HG02870 (cell line): ENCODE measurements at regions not wholly inside any gene's neighbourhood (a gene's known extent, or its start where the extent isn't known, plus 50 kb on each side); places are given as distances from the start of the nearest gene placed in this dataset.

ENCODE experiments used
- ATAC-seq: cut with Tn5 transposase; IDR thresholded peaks from one replicate; pipeline ENCODE4 v1.9.1; 2021; ENCODE audit warnings: mild to moderate bottlenecking, moderate library complexity; ENCODE audit not compliant: unreplicated experiment

- ATAC-seq, result no peak
Measured at GRCh38 chr1:69409731-69410456, 157.8 kb upstream of the LRRC7 start.

GRCh38 chr1:69410457-69410850, 157.3 kb upstream of the LRRC7 start:
- no peak for ATAC-seq

GRCh38 chr1:69410893-69411292, 156.8 kb upstream of the LRRC7 start:
- ATAC-seq, result no peak

GRCh38 chr1:69411617-69412016, 156.1 kb upstream of the LRRC7 start:
- ATAC-seq, result no peak

GRCh38 chr1:69413129-69413528, 154.6 kb upstream of the LRRC7 start:
- ATAC-seq, result no peak

GRCh38 chr1:69414574-69414973, 153.1 kb upstream of the LRRC7 start:
- ATAC-seq, result no peak

GRCh38 chr1:69421286-69421685, 146.4 kb upstream of the LRRC7 start:
- no peak for ATAC-seq

- ATAC-seq, result no peak
Measured at GRCh38 chr1:69425871-69426270, 141.9 kb upstream of the LRRC7 start.

GRCh38 chr1:69426401-69426800, 141.3 kb upstream of the LRRC7 start:
- no peak for ATAC-seq

- ATAC-seq, result no peak
Measured at GRCh38 chr1:69433073-69433472, 134.6 kb upstream of the LRRC7 start.

- no peak for ATAC-seq
Measured at GRCh38 chr1:69436151-69436550, 131.6 kb upstream of the LRRC7 start.

GRCh38 chr1:69438056-69438795, 129.5 kb upstream of the LRRC7 start:
- ATAC-seq, result no peak

- no peak for ATAC-seq
Measured at GRCh38 chr1:69441496-69441895, 126.2 kb upstream of the LRRC7 start.

GRCh38 chr1:69451196-69451595, 116.5 kb upstream of the LRRC7 start:
- no peak for ATAC-seq

GRCh38 chr1:69455718-69456117, 112.0 kb upstream of the LRRC7 start:
- no peak for ATAC-seq

GRCh38 chr1:69459244-69459643, 108.5 kb upstream of the LRRC7 start:
- ATAC-seq, result no peak

- no peak for ATAC-seq
Measured at GRCh38 chr1:69475021-69475420, 92.7 kb upstream of the LRRC7 start.

GRCh38 chr1:69479734-69480133, 88.0 kb upstream of the LRRC7 start:
- no peak for ATAC-seq

GRCh38 chr1:69483246-69483645, 84.5 kb upstream of the LRRC7 start:
- ATAC-seq, result no peak

GRCh38 chr1:69485616-69486015, 82.1 kb upstream of the LRRC7 start:
- ATAC-seq, result no peak

GRCh38 chr1:69491416-69491815, 76.3 kb upstream of the LRRC7 start:
- ATAC-seq, result no peak

- ATAC-seq, result no peak
Measured at GRCh38 chr1:69492286-69492685, 75.4 kb upstream of the LRRC7 start.

GRCh38 chr1:69494221-69494620, 73.5 kb upstream of the LRRC7 start:
- no peak for ATAC-seq
